GM12873 (cell line): ENCODE measurements at regions not wholly inside any gene's neighbourhood (a gene's known extent, or its start where the extent isn't known, plus 50 kb on each side); places are given as distances from the start of the nearest gene placed in this dataset.

ENCODE experiments used
- CTCF ChIP-seq: IDR thresholded peaks from 2 replicates; pipeline ENCODE4 v1.5.1; 2012; ENCODE audit warnings: low read depth, mild to moderate bottlenecking, moderate library complexity, low read length, control low read depth; ENCODE audit not compliant: insufficient read depth; ENCODE audit errors: missing control alignments

GRCh38 chr9:85278769-85279168 is 463.0 kb downstream of the AGTPBP1 start:
- no peak for TF ChIP-seq CTCF

- no peak for TF ChIP-seq CTCF
These were observed 465.0 kb downstream of the AGTPBP1 start for GRCh38 chr9:85276741-85277140.

GRCh38 chr9:85269811-85270210 is 471.9 kb downstream of the AGTPBP1 start:
- TF ChIP-seq CTCF = no peak

- no peak for TF ChIP-seq CTCF
These were observed 473.6 kb downstream of the AGTPBP1 start for GRCh38 chr9:85268131-85268530.

GRCh38 chr9:85264695-85265094 is 477.1 kb downstream of the AGTPBP1 start:
- no peak for TF ChIP-seq CTCF

GRCh38 chr9:85263288-85263687 is 478.5 kb downstream of the AGTPBP1 start:
- no peak for TF ChIP-seq CTCF

GRCh38 chr9:85262333-85262732 is 479.4 kb downstream of the AGTPBP1 start:
- no peak for TF ChIP-seq CTCF
